PC-9 (cell line): ENCODE measurements at regions not wholly inside any gene's neighbourhood (a gene's known extent, or its start where the extent isn't known, plus 50 kb on each side); places are given as distances from the start of the nearest gene placed in this dataset.
"Not testable (repeated sequence)": the region's sequence is repeated elsewhere in the genome, so short reads cannot be mapped to it uniquely, and the experiment has no call there.

ENCODE experiments used
- BruUV-seq: library from RNA; stranded (reverse); fragments of 400-500 nt; replicated peaks from 2 replicates; lab custom pipeline; 2021; lab: Mats Ljungman, UMichigan
- CTCF ChIA-PET: fragments of 300-600 bp; sonication (Branson Sonifier 250); formaldehyde crosslinking; loops from one replicate; lab custom pipeline; 2022; ENCODE audit warnings: antibody characterized with exemption; lab: Charles Lee
- POLR2A ChIA-PET: fragments of 300-600 bp; sonication (Branson Sonifier 250); formaldehyde crosslinking; loops from one replicate; lab custom pipeline; 2022; ENCODE audit warnings: antibody characterized with exemption; ENCODE audit not compliant: unreplicated experiment; lab: Charles Lee
- DNase-seq, 2 experiments: peaks; one replicate each; pipeline versions ENCODE4 v3.0.0 to v3.0.0-alpha.2; 2015 to 2022; ENCODE audit warnings: mixed read lengths in 1 of 2
- H2AFZ ChIP-seq: fragments of 200-600 bp; sonication (generic); 2 replicates; pipeline ENCODE4 v1.8.1; 2017; ENCODE audit warnings: antibody characterized with exemption
- H3F3A ChIP-seq: fragments of 200-600 bp; sonication (generic); 2 replicates; pipeline ENCODE4 v1.8.1; 2017; ENCODE audit warnings: antibody characterized with exemption, mild to moderate bottlenecking, low read depth; ENCODE audit not compliant: insufficient read depth
- H3K27ac ChIP-seq: fragments of 200-600 bp; sonication (generic); 2 replicates; pipeline ENCODE4 v1.6.1; 2016; ENCODE audit warnings: mixed run types
- H3K27me3 ChIP-seq: fragments of 200-600 bp; sonication (generic); 2 replicates; pipeline ENCODE4 v1.6.1; 2016; ENCODE audit warnings: low read depth, mixed run types; ENCODE audit not compliant: insufficient read depth
- H3K36me3 ChIP-seq: fragments of 200-600 bp; sonication (generic); 2 replicates; pipeline ENCODE4 v1.6.1; 2016; ENCODE audit warnings: low read depth, mixed run types
- H3K4me1 ChIP-seq: fragments of 200-600 bp; sonication (generic); replicated peaks from 2 replicates; pipeline ENCODE4 v1.6.1; 2016; ENCODE audit warnings: mixed run types; ENCODE audit not compliant: insufficient read depth
- H3K4me2 ChIP-seq: fragments of 200-600 bp; sonication (generic); 2 replicates; pipeline ENCODE4 v1.6.1; 2017; ENCODE audit warnings: mixed run types
- H3K4me3 ChIP-seq: fragments of 200-600 bp; sonication (generic); 2 replicates; pipeline ENCODE4 v1.6.1; 2016; ENCODE audit warnings: mixed run types
- H3K79me2 ChIP-seq: fragments of 200-600 bp; sonication (generic); 2 replicates; pipeline ENCODE4 v1.6.1; 2017; ENCODE audit warnings: low read depth, mixed run types
- H3K9me2 ChIP-seq: fragments of 200-600 bp; sonication (generic); 2 replicates; pipeline ENCODE4 v1.8.1; 2017; ENCODE audit warnings: mild to moderate bottlenecking; ENCODE audit not compliant: insufficient read depth
- H3K9me3 ChIP-seq: fragments of 200-600 bp; sonication (generic); 2 replicates; pipeline ENCODE4 v1.8.1; 2016; ENCODE audit warnings: low read depth; ENCODE audit not compliant: insufficient read depth
- H4K20me1 ChIP-seq: fragments of 200-600 bp; sonication (generic); 2 replicates; pipeline ENCODE4 v1.8.1; 2017; ENCODE audit not compliant: insufficient read depth
- EZH2 ChIP-seq: fragments of 200-600 bp; sonication (generic); IDR thresholded peaks from 2 replicates; pipeline ENCODE4 v1.8.0; 2017; ENCODE audit warnings: antibody characterized with exemption, low read depth
- intact Hi-C: fragments of 100-400 bp; cut with micrococcal nuclease; formaldehyde crosslinking; loops from one replicate; pipeline ENCODE4 v1.10.0; 2022; ENCODE audit not compliant: unreplicated experiment
- TF ChIP-seq, protein P1 (sequence below): fragments of 200-600 bp; sonication (generic); conservative IDR thresholded peaks from 2 replicates; pipeline ENCODE4 v1.6.1; 2017; ENCODE audit warnings: mixed run types, antibody characterized with exemption, mild to moderate bottlenecking, moderate library complexity

DNA sequence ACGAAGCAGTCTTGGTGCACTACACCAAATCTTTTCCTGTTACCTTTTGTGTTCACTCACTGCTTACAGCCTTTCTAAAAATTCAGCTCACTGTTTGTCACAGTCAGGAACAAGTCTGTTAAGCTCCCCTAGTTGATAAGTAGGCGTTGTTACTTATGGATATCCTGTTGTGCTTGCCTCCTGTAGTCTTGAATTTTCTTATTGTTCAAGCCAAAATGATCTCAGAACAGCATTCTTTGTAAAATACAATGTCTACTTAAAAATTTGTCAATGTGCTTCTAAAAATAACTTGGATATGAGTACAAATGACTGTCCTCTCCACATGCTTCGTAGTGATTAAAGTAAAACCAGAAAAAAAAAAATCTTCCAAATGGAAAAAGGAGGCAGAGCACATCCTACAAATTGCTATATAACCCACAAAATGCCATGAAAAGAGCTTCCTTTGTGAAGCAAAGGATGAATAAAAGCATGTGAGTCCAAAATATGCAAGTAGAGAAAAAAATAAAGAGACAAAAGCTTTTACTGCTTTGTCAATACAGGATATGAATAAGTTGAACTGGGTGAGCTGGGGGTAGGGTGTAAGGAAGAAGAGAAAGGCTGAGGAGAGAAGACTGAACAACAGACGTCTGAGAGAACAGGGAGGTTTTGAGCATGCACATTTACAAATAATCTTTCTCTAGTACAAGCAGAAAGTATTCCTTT, 228.9 kb upstream of the ADGRL4 start:
- ChIA-PET CTCF (no interaction called here), POLR2A (interaction anchor here (0.7 kb wide), 1 partner anchor 1182 kb away, joined by 3 read pairs; no protein-coding TSS in a partner anchor)
- DNase-seq, result no peak
- Histone ChIP-seq H3K27me3 (no peaks in the 10 kb centered on the region), H2AFZ (0 out of 2 replicates have a peak overlapping the region, but pooled peaks have one; percentile 61), H3K9me2 (no peaks in the 10 kb centered on the region), H3K9me3 (0 out of 2 replicates have a peak, but pooled peaks cover 9% of the 10 kb centered on the region), H4K20me1 (no peaks in the 10 kb centered on the region), H3K4me1 (no peaks in the 10 kb centered on the region), H3K79me2 (no peaks in the 10 kb centered on the region), H3K4me3 (no peak overlapping the region), H3F3A (no peaks in the 10 kb centered on the region), H3K27ac (no peak overlapping the region), H3K36me3 (no peaks in the 10 kb centered on the region), H3K4me2 (no peak overlapping the region)
- TF ChIP-seq EZH2, result no peak
- TF ChIP-seq, protein P1, sequence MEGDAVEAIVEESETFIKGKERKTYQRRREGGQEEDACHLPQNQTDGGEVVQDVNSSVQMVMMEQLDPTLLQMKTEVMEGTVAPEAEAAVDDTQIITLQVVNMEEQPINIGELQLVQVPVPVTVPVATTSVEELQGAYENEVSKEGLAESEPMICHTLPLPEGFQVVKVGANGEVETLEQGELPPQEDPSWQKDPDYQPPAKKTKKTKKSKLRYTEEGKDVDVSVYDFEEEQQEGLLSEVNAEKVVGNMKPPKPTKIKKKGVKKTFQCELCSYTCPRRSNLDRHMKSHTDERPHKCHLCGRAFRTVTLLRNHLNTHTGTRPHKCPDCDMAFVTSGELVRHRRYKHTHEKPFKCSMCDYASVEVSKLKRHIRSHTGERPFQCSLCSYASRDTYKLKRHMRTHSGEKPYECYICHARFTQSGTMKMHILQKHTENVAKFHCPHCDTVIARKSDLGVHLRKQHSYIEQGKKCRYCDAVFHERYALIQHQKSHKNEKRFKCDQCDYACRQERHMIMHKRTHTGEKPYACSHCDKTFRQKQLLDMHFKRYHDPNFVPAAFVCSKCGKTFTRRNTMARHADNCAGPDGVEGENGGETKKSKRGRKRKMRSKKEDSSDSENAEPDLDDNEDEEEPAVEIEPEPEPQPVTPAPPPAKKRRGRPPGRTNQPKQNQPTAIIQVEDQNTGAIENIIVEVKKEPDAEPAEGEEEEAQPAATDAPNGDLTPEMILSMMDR, result no peak
- intact Hi-C loops, result no loop called here
- no TSS peak for BruUV-seq

DNA sequence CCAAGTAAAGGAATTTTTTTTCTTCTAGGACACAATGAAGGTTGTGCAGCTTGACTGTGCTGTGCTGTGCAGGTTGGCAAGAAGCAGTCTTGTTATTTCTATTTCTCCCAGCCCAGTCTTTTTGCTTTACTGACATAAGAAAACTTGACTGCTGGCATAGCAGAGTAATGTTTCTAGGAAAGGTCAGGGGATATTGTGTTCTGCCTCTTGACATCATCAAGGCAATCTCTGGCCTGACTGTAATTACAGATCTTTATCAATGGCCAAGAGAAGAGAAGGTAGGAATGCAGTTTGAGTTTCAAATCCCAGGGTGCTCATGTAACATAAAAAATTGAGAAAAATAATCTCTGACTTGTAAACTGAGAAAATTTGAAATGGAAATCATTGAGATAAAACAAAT, 226.3 kb upstream of the ADGRL4 start:
- H3K36me3 ChIP-seq, result no peaks in the 10 kb centered on the region
- H3K27ac ChIP-seq, result no peak overlapping the region
- TF ChIP-seq, protein P1, result no peak
- TF ChIP-seq EZH2, result no peak
- intact Hi-C loops, result no loop called here
- H2AFZ ChIP-seq, result no peak overlapping the region
- BruUV-seq, result no TSS peak
- no peak for DNase-seq
- no peak overlapping the region for H3K4me2 ChIP-seq
- no peaks in the 10 kb centered on the region for H3F3A ChIP-seq
- H3K4me1 ChIP-seq, result no peaks in the 10 kb centered on the region
- no peaks in the 10 kb centered on the region for H3K27me3 ChIP-seq
- H3K4me3 ChIP-seq, result no peak overlapping the region
- no peaks in the 10 kb centered on the region for H3K79me2 ChIP-seq
- ChIA-PET POLR2A (no interaction called here), CTCF (no interaction called here)
- H3K9me2 ChIP-seq, result no peaks in the 10 kb centered on the region
- H4K20me1 ChIP-seq, result no peaks in the 10 kb centered on the region
- H3K9me3 ChIP-seq, result 0 out of 2 replicates have a peak, but pooled peaks cover 3% of the 10 kb centered on the region

DNA sequence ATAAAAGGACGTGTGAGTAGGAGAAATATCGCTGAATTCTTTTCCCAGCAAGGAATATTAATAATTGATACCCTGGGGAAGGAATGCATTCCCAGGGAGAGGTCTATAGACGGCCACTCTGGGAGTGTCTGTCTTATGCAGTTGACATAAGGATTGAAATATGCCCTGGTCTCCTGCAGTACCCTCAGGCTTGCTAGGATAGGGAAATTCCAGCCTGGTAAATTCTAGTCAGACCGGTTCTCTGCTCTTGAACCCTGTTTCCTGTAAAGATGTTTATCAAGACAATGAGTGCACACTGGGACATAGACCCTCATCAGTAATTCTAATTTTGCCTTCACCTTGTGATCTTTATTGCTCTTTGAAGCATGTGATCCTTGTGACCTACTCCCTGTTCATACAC, 224.2 kb upstream of the ADGRL4 start:
- H3K9me2 ChIP-seq, H3F3A ChIP-seq, BruUV-seq, H4K20me1 ChIP-seq, H3K36me3 ChIP-seq, H2AFZ ChIP-seq, H3K4me2 ChIP-seq, H3K4me3 ChIP-seq, H3K27me3 ChIP-seq, H3K4me1 ChIP-seq, DNase-seq, H3K27ac ChIP-seq, POLR2A ChIA-PET, H3K9me3 ChIP-seq, H3K79me2 ChIP-seq, CTCF ChIA-PET, intact Hi-C loops: not testable (repeated sequence)
